GM18861 (cell line): ENCODE measurements at regions not wholly inside any gene's neighbourhood (a gene's known extent, or its start where the extent isn't known, plus 50 kb on each side); places are given as distances from the start of the nearest gene placed in this dataset.

ENCODE experiments used
- ATAC-seq: cut with Tn5 transposase; IDR thresholded peaks from one replicate; pipeline ENCODE4 v1.9.1; 2021; ENCODE audit not compliant: unreplicated experiment

DNA sequence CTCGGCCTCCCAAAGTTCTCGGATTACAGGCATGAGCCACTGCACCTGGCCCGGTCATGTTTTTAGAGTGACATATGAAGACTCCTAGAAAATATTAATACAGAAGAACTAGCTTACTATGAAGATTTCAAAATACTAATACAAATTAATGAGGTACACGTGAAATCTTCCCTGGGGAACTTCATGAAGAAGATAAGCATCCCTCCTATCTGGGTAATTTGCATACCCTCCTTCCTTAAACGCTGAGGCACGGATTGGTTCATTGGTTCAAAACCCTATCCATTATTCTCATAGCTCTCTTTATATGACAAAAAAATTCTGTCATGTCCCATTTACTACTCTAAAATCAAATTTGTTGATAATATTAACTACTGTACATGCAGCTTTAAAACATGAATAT lies 224.8 kb upstream of the KLF14 start:
- no peak for ATAC-seq

DNA sequence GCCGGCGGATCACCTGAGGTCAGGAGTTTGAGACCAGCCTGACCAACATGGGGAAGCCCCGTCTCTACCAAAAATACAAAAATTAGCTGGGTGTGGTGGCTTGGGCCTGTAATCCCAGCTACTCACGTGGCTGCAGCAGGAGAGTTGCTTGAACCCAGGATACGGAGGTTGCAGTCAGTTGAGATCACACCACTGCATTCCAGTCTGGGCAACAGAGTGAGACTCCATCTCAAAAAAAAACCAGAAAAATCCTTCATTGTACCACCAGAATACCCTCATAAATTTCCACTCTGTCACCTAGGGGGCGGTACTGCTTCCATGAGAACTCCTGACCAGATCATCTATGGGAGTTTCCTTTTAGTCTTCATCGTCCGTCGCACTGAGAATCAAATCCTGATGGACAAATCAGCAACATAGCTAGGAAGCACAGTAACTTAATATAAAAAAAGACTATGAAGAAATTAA lies 225.8 kb upstream of the KLF14 start:
- ATAC-seq = no peak

DNA sequence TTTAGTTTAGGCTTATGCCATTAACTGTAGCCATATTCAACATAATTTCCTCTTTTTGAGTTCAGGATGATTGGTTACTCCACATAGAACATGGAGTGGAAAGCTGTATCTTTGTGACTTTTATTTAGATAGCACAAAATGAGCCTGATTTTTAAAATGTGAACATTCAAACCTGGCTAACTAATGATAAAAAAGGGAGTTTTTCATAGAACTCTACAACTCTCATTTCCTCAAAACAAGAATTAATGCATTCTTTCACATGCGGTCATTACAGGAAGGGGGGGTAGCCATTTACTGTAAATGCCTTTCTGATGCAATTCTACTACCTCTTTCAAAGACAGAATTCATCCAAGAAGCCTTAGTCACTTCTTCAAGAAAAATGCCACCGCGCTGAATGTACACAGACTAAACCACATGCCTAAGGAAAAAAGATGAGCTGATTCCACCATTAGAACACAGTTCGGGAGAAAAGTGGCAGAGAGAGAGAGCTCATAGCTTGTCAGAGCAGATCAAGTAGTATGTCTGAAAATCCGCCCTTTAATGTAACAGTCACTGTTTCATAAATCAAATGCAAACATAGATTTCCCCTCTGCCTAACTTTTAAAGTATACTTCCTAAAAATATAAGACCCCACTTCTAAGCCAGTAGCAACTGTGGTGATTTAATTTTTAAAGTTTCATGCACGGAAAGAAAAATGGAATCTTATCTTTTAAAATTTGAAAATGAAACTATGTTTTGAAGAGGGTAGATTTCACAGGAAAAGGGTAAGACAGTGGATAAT lies 226.4 kb upstream of the KLF14 start:
- ATAC-seq = no peak

DNA sequence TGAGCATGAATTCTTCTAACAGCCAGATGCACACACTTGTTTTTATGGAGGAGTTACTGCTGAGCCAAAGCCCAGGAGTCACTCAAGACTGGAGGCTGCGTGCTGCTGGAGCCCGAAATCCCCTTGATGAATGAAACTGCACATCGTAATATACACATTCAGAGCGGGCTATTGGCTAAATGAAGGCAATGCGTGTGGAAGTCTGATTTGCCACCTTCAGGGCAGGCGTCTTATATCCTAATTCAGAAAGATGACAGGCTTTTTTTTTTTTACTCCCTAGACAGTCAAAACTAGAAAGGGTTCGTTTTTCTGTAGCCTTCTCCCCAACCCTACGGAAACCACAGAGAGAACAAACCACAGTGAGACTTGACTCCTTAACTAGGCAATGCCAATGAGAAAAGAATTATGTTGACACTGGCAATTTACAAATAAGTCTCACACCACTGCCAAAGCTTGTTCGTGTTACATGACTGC lies 227.2 kb upstream of the KLF14 start:
- peak; percentile 79 for ATAC-seq

DNA sequence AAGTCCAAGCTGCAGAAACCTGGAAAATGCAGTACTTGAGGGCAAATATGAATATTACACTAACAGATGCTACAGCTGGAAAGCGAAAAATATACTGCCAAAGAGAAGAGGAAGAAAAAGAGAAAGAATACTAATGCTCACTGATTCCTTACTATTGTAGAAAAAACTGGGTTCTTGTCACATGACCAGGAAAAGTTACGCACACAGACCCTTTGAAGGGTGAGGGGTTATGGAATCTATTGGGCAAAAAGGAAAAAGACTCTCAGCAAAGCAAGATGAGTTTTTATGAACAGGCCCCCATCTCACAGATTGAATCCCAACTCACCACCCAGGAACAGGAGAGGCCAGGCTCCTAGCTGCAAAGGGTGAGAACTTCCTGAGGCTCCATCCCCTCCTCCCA lies 228.1 kb upstream of the KLF14 start:
- ATAC-seq = no peak

DNA sequence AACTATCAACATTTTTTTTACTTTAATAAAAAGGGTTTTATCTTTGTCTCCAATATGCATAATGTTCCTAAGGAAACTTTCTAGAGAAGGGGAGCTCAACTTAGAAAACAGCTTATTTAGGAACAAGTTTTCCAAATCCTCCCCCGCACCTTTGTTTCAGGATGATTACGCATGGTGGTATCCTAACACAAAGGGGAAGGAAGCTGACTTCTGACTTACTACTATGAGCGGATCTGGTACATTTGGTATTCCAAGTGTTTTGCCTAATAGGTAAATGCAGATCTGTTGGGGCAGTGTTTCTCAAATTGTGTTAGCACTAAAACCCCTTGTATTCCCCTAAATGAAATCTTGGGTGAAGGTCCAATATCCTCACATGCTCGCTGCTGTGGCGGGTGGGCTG lies 229.3 kb upstream of the KLF14 start:
- ATAC-seq = no peak

DNA sequence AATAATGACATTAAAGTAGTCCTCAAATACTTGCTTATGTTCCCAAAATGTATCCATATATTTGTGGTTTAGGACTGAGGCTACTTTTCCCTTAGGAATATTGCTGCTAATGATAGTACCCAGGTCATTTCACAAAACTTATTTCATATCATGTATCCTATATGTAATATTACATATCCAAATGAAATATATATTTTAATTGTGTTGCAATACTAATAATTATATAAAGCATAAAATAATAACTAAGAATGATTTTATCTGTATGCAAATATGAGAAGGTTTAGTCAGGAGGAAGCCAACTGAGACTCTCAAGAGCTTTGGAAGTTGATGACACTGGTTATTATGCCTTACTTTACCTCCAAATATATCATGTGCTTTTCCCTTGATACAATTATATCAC lies 231.5 kb upstream of the KLF14 start:
- ATAC-seq = no peak

DNA sequence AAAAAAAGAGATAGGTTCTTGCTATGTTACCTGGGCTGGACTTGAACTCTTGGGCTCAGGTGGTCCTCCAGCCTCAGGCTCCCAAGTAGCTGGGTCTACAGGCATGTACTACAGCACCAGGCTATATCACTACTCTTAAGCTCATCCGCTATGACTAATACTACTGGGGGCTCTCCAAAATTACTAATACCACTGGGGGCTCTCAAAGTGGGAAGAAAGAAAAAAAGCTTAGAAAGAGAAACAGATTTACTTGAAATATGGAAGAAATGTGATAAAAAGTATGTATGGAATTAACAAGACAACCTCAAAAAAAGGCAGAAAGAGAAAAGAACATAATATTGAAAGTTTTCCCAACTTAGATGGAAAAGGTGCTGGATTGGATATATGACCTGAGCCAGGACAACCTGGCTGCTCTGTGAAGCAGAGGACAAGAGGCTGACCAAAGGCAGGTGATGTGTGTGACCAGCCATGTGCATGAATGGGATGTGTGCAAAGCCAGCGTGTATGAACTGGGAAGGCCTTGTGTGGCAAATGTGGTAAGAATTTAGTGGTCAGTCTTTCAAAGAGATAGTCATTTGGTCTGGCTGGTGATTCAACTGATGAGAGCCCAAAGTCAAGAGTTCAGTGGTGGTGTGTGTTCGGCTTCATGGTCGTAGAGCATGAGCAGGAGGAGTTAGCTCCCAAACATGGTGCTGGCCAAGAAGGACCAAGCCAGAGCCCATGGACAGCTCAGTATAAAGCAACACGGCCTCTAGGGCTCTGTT lies 232.4 kb upstream of the KLF14 start:
- peak; percentile 56 for ATAC-seq

DNA sequence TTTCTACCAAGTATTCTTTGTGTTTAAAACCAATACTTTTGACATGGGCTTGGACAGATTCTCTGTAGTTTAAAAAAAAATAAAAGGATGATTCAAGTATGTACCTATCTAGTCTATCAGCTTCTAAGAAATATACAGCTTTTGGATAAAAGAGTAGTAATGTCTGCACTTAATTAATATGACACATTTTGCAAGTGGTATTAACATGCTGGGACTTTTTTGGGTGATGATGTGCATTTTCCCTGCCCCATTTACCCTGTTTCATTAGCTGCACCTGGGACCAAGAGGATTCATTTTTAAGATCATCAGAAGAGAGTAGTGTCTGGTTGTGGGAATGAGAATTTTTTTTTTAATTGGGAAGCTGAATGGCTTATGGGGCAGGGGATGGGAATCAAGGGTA lies 236.2 kb upstream of the KLF14 start:
- no peak for ATAC-seq

DNA sequence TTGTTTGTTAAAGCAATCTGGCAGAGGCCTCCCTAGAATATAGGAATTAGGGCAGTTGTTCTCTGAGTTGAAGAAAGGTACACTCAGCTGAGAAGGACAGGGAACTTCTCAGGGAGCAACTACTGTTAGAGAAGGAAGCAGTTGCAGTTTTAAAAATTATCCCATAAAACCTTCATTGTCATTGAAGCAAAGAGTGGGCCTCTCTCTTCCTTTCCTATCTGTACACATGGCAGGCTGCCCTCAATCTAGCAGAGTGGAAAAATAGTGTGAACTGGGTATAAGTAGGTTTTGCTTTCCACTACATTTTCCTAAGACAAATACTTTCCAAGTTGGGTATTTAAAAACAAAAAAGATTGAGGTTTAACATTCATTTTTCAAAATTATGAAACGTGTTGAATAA lies 236.7 kb upstream of the KLF14 start:
- ATAC-seq = no peak

DNA sequence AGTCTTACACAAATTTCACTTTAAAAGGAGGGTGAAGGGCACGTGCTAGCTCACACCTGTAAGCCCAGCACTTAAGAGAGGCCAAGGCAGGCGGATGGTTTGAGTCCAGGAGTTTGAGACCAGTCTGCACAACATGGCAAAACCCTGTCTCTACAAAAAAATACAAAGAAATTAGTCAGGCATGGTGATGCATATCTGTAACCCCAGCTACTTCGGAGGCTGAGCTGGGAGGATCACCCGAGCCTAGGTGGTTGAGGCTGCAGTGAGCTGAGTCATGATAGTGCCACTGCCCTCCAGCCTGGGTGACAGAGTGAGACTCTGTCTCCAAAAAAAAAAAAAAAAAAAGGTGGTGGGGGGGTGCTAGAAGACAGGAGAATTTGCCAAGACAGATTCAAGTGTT lies 237.3 kb upstream of the KLF14 start:
- ATAC-seq = no peak

DNA sequence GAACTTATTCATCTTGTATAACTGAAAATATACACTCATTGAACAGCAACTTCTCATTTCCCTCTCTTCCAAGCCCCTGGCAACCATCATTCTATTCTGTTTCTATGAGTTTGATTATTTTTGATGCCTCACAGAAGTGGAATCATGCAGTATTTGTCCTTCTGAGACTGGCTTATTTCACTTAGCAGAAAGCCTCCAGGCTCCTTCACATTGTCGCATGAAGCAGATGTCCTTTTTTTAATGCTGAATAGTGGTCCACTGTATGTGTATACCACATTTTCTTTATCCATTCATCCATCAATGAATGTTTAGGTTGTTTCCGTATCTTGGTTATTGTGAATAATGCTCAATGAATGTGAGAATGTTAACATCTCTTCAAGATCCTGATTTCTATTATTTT lies 238.2 kb upstream of the KLF14 start:
- no peak for ATAC-seq

DNA sequence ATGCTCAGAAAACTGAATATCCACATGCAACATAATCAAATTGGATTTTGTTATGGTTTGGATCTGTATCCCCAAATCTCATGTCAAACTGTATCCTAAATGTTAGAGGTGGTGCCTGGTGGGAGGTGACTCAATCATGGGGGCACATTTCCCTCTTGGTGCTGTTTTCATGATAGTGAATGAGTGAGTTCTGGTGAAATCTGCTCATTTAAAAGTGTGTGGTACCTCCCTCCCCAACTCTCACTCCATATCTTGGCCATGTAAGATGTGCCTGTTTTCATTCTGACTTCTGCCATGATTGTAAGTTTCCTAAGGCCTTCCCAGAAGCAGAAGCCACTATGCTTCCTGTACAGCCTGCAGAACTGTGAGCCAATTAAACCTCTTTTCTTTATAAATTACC lies 239.6 kb upstream of the KLF14 start:
- ATAC-seq = no peak

DNA sequence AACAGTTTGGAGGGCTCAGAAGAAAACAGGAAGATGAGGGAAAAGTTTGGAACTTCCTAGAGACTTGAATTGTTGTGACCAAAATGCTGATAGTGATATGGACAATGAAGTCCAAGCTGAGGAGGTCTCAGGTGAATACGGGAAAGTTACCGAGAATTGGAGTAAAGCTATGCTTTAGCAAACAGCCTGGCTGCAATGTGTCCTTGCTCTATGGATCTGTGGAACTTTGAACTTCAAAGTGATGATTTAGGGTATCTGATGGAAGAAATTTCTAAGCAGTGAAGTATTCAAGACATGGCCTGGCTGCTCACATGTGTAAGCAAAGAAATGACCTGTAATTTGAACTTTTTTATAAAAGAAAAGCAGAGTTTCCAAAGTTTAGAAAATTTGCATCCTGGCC lies 240.2 kb upstream of the KLF14 start:
- no peak for ATAC-seq

DNA sequence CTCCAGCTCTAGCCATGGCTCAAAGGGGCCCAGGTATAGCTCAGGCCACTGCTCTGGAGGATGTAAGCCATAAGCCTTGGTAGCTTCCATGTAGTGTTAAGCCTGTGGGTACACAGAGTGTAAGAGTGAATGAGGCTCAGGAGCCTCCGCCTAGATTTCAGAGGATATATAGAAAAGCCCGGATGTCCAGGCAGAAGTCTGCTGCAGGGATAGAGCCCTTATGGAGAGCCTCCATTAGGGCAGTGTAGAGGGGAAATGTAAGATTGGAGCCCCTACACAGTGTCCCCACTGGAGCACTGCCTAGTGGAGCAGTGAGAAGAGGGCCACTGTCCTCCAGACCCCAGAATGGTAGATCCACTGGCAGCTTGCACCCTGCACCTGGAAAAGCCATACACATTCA lies 240.8 kb upstream of the KLF14 start:
- ATAC-seq = no peak

DNA sequence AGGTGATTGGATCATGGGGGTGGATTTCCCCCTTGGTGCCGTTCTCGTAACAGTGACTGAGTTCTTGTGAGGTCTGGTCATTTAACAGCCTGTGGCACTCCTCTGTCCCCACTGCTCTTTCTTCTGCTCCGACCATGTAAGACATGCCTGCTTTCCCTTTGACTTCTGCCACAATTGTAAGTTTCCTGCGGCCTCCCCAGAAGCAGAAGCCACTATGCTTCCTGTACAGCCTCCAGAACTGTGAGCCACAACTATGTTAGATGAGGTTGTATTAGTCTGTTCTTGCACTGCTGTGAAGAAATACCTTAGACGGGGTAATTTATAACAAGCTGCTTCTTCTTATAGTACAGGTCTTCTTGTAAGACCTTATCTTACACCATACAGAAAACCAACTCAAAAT lies 241.7 kb upstream of the KLF14 start:
- ATAC-seq = no peak

DNA sequence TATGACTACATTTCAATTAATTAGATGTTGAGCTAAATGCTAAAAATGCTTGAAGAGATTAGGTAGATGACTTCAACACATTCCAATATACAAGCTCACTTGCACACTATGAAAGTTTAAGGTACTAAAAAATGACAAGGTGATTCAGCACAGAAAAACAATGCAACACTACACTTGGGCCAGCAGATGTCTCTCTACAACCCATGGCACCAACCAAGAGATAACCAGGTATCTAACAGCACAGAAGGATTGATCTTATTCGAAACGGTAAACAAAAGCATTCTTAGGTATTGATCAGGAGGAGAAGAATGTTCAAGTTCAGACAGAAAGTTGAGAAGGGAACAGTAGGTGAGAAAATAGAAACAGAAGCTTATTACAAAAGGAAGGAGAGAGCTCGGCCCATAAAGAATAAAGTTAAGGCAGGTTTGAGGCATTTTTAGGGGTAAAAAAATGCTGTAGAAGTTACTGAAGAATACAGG lies 248.2 kb upstream of the KLF14 start:
- ATAC-seq = peak; percentile 49

DNA sequence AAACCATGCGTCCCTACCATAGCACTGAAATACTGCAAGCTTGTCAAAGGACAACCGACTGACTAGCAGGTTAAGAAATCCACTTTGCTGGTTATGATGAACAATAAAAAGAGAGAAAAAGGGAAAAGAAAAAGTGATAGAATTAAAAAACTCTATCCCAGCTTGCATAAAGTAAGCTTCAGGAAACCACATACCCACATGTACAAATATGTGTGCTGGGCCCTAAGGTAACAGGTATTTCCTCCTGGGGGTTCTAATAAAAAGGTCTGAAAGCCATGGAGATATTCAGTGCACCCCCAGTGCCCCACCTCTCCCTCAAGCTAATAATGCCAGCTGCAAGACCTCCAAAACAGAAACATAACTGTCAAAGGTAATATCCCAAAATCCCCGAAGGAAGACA lies 248.6 kb upstream of the KLF14 start:
- ATAC-seq = no peak

DNA sequence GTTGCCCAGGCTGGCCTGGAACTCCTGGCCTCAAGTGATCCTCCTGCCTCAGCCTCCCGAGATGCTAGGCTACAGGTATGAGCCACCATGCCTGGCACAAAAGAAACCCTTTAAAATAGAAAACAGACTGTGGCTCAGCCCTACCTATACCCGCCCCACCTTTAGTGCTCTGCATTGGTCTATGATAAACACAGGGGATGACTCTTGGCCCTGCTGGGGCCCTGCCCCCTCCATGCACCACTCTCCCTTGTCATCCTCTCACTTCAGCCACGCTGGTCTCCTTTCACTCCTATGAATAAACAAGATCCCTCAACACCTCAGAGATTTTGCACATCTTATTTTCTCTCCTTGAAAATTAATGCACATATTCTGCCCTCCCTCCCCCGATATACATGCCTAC lies 251.4 kb upstream of the KLF14 start:
- no peak for ATAC-seq

DNA sequence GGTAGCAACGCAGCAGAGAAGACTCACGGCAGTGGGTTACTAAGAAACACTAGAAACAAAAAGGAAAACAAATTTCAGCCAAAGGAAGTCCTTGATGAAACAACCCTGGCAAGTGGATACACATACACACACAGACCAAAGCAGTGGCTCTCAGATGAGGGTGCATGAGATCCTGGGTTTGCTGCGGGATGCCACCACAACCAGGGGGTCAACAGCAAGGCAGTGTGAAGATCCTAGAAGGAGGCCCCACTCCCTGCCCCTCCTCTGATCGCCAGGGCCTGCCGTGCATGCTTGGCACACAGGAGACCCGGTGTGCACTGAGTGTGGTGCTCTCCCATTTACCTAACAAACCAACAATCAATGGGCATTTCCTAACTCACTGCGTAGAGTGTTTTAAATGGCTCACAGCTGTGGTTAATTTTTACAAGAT lies 252.3 kb upstream of the KLF14 start:
- ATAC-seq = no peak

DNA sequence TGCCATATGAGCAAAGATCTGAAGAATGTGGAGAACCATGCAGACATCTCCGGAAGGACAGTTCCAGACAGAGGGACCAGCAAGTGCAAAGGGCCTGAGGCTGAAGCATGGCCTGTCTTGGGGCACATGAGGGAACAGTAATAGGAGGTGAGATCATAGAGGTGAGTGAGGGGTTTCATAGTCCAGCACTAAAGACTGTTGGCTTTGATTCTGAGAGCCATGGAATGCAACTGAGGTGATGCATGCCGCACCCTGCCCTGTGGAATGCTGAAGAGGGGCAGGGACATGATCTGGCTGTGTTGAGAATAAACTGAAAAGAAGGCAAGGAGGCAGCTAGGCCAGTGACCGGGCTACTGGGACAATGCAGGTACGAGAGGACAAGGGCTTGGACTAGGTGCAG lies 253.1 kb upstream of the KLF14 start:
- no peak for ATAC-seq

DNA sequence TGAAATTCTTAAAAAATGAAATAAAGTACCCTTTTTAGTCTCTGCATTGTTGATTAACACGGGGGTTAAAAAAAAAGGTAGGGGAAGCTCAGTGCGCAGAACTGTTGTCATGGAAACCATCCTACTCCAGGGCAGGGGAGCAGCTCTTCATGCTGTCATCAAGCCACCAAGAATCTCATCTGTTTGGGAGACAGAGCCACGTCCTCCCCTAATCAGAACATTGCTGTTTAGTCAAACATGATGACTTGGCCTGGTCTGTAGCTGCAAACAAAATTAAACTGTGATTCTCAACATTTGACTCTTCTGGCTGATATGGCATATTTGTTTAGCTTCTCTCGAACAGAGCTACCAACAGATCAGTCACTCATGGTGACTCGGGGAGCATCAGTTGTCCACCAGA lies 254.4 kb upstream of the KLF14 start:
- no peak for ATAC-seq
